ENCODE measurements at regions not wholly inside any gene's neighbourhood (a gene's known extent, or its start where the extent isn't known, plus 50 kb on each side); places are given as distances from the start of the nearest gene placed in this dataset.
"Not testable (repeated sequence)": the region's sequence is repeated elsewhere in the genome, so short reads cannot be mapped to it uniquely, and the experiment has no call there.

DNA sequence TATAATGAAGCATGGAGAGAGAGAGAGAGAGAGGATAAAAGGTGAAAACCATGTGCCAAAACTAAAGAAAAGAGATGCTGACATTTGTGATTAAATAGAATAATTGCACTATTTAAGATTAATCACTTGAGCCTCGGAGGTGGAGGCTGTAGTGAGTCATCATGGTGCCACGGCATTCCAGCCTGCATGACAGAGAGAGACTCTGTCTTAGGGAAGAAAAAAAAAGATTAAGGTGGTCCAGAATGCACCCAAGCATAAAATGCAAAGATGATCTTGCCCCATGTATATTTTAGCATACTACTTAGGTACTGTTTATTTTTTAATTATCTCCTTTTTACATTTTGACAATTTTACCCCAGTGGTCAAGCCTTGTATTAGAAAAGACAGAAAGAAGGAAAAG is 742.5 kb downstream of the SPATA31A1 start:
- not testable (repeated sequence) for TF ChIP-seq CTCF, POLR2A (IDR thresholded peaks at IDR 0.05)
